ENCODE measurements at regions not wholly inside any gene's neighbourhood (a gene's known extent, or its start where the extent isn't known, plus 50 kb on each side); places are given as distances from the start of the nearest gene placed in this dataset.

GRCh38 chr7:142365410-142365842 is 107.6 kb upstream of the PRSS58 start:
- DNase-seq (ENCODE audit: low spot score) = no peak

GRCh38 chr7:142364551-142364950 is 106.7 kb upstream of the PRSS58 start:
- DNase-seq (ENCODE audit: low spot score) = no peak

- DNase-seq (ENCODE audit: low spot score) = no peak
Measured at GRCh38 chr7:142362349-142362748, 104.5 kb upstream of the PRSS58 start.

- DNase-seq (ENCODE audit: low spot score) = no peak
Measured at GRCh38 chr7:142359694-142360279, 101.9 kb upstream of the PRSS58 start.

GRCh38 chr7:142357953-142358520 is 100.2 kb upstream of the PRSS58 start:
- DNase-seq (ENCODE audit: low spot score) = peak; percentile 42

- DNase-seq (ENCODE audit: low spot score) = no peak
Measured at GRCh38 chr7:142356166-142356565, 98.3 kb upstream of the PRSS58 start.

- DNase-seq (ENCODE audit: low spot score) = no peak
Measured at GRCh38 chr7:142355328-142355727, 97.5 kb upstream of the PRSS58 start.

- no peak for DNase-seq (ENCODE audit: low spot score)
Measured at GRCh38 chr7:142353147-142354060, 95.5 kb upstream of the PRSS58 start.

GRCh38 chr7:142352543-142352942 is 94.7 kb upstream of the PRSS58 start:
- no peak for DNase-seq (ENCODE audit: low spot score)

GRCh38 chr7:142351145-142351544 is 93.3 kb upstream of the PRSS58 start:
- DNase-seq (ENCODE audit: low spot score) = no peak

GRCh38 chr7:142349670-142350405 is 92.0 kb upstream of the PRSS58 start:
- no peak for DNase-seq (ENCODE audit: low spot score)

GRCh38 chr7:142348921-142349405 is 91.1 kb upstream of the PRSS58 start:
- DNase-seq (ENCODE audit: low spot score) = no peak

- no peak for DNase-seq (ENCODE audit: low spot score)
Measured at GRCh38 chr7:142348100-142348499, 90.2 kb upstream of the PRSS58 start.

GRCh38 chr7:142347091-142347490 is 89.2 kb upstream of the PRSS58 start:
- no peak for DNase-seq (ENCODE audit: low spot score)

GRCh38 chr7:142345811-142346210 is 88.0 kb upstream of the PRSS58 start:
- DNase-seq (ENCODE audit: low spot score) = no peak

GRCh38 chr7:142338633-142339501 is 81.0 kb upstream of the PRSS58 start:
- DNase-seq (ENCODE audit: low spot score) = no peak

- no peak for DNase-seq (ENCODE audit: low spot score)
Measured at GRCh38 chr7:142337054-142338001, 79.5 kb upstream of the PRSS58 start.

- no peak for DNase-seq (ENCODE audit: low spot score)
Measured at GRCh38 chr7:142334806-142335205, 76.9 kb upstream of the PRSS58 start.

GRCh38 chr7:142334236-142334635 is 76.4 kb upstream of the PRSS58 start:
- DNase-seq (ENCODE audit: low spot score) = no peak

- no peak for DNase-seq (ENCODE audit: low spot score)
Measured at GRCh38 chr7:142332421-142332820, 74.6 kb upstream of the PRSS58 start.

Data from cerebellar cortex (tissue), 1 donor.